Stimulated activated CD8-positive, alpha-beta memory T cell treated with anti-CD3 and anti-CD28 coated beads, Interleukin-7, amount 100 ng/mL, for 1 hour (primary cell): ENCODE measurements at regions not wholly inside any gene's neighbourhood (a gene's known extent, or its start where the extent isn't known, plus 50 kb on each side); places are given as distances from the start of the nearest gene placed in this dataset.
"Not testable (repeated sequence)": the region's sequence is repeated elsewhere in the genome, so short reads cannot be mapped to it uniquely, and the experiment has no call there.

Source experiments
- DNase-seq, 2 donors: peaks; one replicate each; pipeline ENCODE4 v3.0.0-alpha.2; 2020; ENCODE audit warnings: low read depth in 2 of 2

DNA sequence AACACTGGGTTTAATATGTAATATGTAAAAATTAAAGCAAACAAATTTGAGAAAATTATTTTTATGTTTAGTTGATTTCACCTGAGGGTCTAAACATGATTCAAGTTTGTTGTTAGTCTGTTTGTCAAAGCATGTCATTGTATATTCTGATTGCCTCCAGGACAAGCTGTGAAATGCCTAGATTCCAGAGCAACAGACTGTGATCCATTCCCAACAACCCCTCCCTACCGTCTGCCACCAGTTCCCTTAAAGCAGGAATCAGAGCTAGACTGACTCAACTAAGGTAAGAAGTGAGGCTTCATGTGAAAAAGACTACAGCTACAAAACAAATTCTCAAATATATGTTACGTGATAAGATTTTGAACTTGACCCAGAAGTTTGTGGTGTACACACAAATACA lies 304.2 kb downstream of the RAB38 start:
- DNase-seq: no peak

DNA sequence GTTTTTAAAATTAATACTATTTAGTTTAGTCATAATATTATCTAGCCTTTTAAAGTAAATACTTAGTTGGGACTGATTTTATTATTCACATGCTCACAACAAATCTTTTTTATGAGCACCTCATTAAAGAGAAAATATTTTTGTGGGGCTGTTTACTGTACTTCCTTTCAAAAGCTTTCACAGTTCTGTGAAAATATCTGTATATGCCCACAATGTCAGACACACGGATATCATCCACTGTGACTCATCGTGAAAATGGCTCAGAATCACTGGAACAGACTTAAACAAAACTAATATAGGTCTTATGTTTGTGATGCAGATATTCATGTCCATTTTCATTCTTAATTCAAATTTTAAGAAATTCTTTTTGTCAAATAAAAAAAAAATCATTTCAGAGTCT lies 305.2 kb downstream of the RAB38 start:
- DNase-seq: no peak

DNA sequence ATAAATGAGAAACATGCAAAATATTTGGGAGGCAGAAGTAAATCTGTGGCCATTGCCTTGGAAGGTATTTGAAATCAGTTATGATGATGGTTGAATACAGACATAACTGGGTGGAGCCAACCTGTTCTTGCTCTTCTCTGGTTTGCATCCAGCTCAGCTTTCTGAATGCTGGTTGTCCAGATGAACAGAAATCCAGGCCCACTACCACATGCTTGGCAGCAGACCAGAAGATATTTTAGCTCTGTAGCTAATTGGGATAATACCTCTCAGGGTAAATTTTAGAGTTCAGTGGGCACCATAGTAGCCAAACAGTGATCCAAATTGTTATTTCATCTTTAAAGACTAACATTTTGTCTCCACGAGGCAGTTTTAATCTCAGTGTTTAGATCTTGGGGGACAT lies 308.3 kb downstream of the RAB38 start:
- DNase-seq: no peak

- DNase-seq: no peak
These were observed 314.2 kb downstream of the RAB38 start for GRCh38 chr11:87861030-87861429.

GRCh38 chr11:87859636-87860035 lies 315.6 kb downstream of the RAB38 start:
- DNase-seq: no peak

DNA sequence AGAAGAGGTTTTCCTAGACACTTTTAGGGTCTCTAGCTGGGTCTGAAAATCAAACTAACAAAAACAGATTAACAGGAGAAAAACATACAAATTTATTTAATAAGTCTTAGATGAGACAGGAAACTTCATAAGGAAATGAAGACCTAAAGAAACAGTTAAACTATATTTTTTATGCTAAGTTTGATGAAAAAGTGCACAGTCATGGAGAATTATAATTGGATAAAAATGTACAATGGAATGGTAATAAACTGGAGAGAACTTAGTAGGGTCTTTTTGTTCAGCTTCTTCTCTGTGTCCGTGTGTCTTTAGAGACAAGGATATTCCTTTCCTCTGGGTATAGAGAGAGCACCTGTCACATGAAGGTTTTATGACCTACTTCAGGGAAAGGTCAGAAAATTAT lies 323.4 kb downstream of the RAB38 start:
- DNase-seq: no peak

GRCh38 chr11:87851234-87851633 lies 324.0 kb downstream of the RAB38 start:
- no peak for DNase-seq

DNA sequence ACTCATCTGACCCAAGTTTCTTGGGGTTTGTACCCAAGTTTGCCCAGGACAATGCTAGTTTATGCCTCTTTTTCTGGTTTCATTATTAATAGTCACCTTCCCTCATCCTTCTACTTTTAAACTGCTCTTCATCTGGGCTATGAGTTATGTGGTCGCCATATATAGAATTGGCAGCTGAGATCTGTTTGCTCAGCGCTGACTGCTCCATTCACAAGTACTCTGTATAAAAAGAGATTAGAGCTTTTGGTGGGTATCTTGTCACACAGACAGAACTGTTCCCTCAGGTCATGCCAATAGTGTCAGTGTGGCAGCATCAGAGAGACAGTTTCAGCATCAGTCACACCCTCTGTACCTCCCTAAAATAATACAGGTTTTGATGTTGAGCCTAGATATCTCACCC lies 326.0 kb downstream of the RAB38 start:
- DNase-seq: no peak

- DNase-seq: no peak
These were observed 334.5 kb downstream of the RAB38 start for GRCh38 chr11:87840786-87841185.

- DNase-seq: no peak
These were observed 343.0 kb downstream of the RAB38 start for GRCh38 chr11:87832211-87832610.

GRCh38 chr11:87820011-87820410 lies 355.2 kb downstream of the RAB38 start:
- no peak for DNase-seq

DNA sequence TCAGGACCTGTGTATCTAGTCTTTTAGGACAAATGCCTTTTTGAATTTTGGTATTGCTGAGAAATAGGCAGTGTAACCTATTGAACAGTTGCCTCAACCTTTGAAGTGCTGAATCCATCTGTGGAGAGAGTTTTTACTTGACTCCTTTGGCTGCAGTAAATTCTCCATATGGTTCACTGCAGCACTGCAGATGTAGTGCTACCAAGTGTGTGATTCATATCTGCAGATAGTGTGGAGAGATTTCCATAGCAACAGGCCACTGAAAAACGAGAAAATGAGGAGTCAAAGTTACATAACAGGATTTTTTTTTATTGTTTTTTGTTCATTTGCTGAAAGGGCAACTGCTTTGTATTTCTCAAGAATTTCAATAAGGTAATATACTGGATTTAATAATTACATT lies 356.1 kb downstream of the RAB38 start:
- DNase-seq: no peak

- DNase-seq: no peak
These were observed 362.5 kb downstream of the RAB38 start for GRCh38 chr11:87812571-87813365.

- no peak for DNase-seq
These were observed 364.8 kb downstream of the RAB38 start for GRCh38 chr11:87810486-87810885.

- DNase-seq: no peak
These were observed 366.0 kb downstream of the RAB38 start for GRCh38 chr11:87809256-87809655.

- DNase-seq: no peak
These were observed 371.1 kb downstream of the RAB38 start for GRCh38 chr11:87804176-87804575.

DNA sequence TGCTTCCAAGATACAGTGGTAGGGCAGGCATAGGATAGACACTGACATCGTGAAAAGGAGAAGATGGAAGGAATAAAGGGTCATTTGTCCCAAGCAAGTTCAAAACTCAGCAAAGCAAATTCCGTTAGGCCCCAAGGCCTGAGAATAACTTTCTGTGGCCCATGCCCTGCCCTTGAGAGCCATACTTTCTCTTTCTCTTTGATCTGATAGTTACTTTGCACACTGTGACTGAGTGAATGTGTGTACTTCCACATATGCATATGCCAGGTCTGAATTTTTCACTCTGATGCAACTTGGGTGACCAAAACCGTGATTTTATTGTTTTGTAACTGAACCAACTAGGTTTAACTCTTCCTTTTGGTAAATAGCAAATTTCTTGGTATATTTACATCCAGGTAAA lies 371.5 kb downstream of the RAB38 start:
- no peak for DNase-seq

DNA sequence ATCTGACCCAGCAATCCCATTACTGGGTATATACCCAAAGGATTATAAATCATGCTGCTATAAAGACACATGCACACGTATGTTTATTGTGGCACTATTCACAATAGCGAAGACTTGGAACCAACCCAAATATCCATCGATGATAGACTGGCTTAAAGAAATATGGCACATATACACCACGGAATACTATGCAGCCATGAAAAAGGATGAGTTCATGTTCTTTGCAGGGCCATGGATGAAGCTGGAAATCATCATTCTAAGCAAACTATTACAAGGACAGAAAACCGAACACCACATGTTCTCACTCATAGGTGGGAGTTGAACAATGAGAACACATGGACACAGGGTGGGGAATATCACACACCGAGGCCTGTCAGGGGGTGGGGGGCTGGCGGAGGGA lies 390.4 kb downstream of the RAB38 start:
- not testable (repeated sequence) for DNase-seq

DNA sequence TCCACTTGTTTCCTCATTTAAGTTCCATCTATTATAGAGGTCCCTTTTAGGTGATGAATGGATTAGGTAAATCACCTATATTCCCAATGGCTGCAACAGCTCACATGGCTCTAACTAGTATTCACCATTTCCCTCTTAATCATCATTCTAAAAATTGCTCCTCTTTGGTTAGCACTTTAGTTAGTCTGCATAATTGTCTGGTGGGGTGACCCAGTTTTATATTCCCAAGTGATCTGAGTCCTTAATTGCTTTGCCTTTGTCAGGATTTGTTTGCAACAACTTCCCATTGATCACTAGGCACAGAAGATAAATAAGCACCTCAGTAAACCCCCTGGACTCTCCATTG lies 395.2 kb downstream of the RAB38 start:
- no peak for DNase-seq

GRCh38 chr11:87779276-87780067 lies 395.8 kb downstream of the RAB38 start:
- DNase-seq: no peak

DNA sequence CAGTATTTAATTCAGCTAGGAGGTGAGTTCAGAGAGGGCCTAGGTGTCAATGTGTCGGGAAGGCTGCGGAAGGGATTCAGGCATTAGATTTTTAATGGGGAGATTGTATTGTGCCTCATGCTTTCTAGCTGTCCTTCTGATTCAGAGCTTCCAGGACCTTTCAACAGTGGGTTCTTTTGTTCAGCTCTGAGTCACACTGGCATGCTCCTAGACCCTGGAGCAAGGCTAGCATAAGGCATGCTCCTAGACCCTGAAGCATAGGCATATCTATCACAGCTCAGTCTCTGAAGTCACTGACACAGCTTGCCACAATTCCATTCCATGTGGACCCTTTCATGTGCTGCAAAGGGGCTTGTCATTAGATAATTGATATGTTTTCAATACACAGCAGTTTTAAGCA lies 396.9 kb downstream of the RAB38 start:
- DNase-seq: no peak

DNA sequence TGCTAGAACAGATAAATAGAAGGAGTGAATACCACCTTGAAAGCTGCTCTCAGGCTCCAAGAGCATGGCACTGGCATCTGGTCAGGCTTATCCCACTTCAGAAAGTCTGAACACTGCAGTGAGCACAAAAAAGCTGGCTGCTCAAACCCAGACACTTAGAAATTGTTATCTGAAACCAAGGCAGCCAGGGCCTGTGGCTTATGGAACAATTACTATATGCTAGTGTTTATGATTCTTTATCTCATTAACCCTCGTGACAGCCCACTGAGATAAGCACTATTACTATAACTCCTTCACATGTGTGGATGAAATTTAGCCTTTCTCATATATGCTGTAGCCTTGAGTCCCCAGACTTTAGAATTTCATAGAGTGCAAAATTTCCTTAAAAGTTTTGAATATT lies 400.2 kb downstream of the RAB38 start:
- DNase-seq: no peak

GRCh38 chr11:87769661-87770060 lies 405.6 kb downstream of the RAB38 start:
- no peak for DNase-seq
